SHP77 treated with DMSO at 0.1 percent for 48 hours (cell line): ENCODE measurements at regions not wholly inside any gene's neighbourhood (a gene's known extent, or its start where the extent isn't known, plus 50 kb on each side); places are given as distances from the start of the nearest gene placed in this dataset.

Experiments used
- DNase-seq: peaks from one replicate; lab custom pipeline; 2025; lab: John Stamatoyannopoulos, UW

GRCh38 chr10:117670116-117670904, 127.8 kb downstream of the EMX2 start:
- DNase-seq: no peak

- no peak for DNase-seq
Observed at GRCh38 chr10:117673230-117674010, 130.9 kb downstream of the EMX2 start.

- no peak for DNase-seq
Observed at GRCh38 chr10:117674201-117674600, 131.7 kb downstream of the EMX2 start.

- no peak for DNase-seq
Observed at GRCh38 chr10:117674646-117675045, 132.1 kb downstream of the EMX2 start.

GRCh38 chr10:117675514-117676055, 133.0 kb downstream of the EMX2 start:
- no peak for DNase-seq

- DNase-seq: no peak
Observed at GRCh38 chr10:117677239-117677638, 134.7 kb downstream of the EMX2 start.

- DNase-seq: no peak
Observed at GRCh38 chr10:117677890-117678500, 135.4 kb downstream of the EMX2 start.

GRCh38 chr10:117680601-117681000, 138.1 kb downstream of the EMX2 start:
- DNase-seq: no peak

- no peak for DNase-seq
Observed at GRCh38 chr10:117681104-117681503, 138.6 kb downstream of the EMX2 start.

GRCh38 chr10:117684046-117684610, 141.6 kb downstream of the EMX2 start:
- DNase-seq: no peak

GRCh38 chr10:117684672-117685211, 142.2 kb downstream of the EMX2 start:
- no peak for DNase-seq

- no peak for DNase-seq
Observed at GRCh38 chr10:117685431-117685830, 142.9 kb downstream of the EMX2 start.

GRCh38 chr10:117686606-117687005, 144.1 kb downstream of the EMX2 start:
- no peak for DNase-seq

GRCh38 chr10:117688358-117688757, 145.8 kb downstream of the EMX2 start:
- DNase-seq: no peak

- DNase-seq: no peak
Observed at GRCh38 chr10:117689566-117689965, 147.0 kb downstream of the EMX2 start.

- DNase-seq: no peak
Observed at GRCh38 chr10:117690359-117690758, 147.8 kb downstream of the EMX2 start.

- no peak for DNase-seq
Observed at GRCh38 chr10:117694190-117694589, 151.6 kb downstream of the EMX2 start.

- DNase-seq: no peak
Observed at GRCh38 chr10:117697402-117697801, 154.9 kb downstream of the EMX2 start.

- DNase-seq: no peak
Observed at GRCh38 chr10:117698809-117699208, 156.3 kb downstream of the EMX2 start.

GRCh38 chr10:117699436-117700075, 157.0 kb downstream of the EMX2 start:
- no peak for DNase-seq

GRCh38 chr10:117710181-117710798, 167.7 kb downstream of the EMX2 start:
- DNase-seq: no peak
